Uterus (tissue), 2 donors: ENCODE measurements at regions not wholly inside any gene's neighbourhood (a gene's known extent, or its start where the extent isn't known, plus 50 kb on each side); places are given as distances from the start of the nearest gene placed in this dataset.

Source experiments
- POLR2A ChIP-seq, 2 donors: fragments of 450-650 bp; IDR thresholded peaks; one replicate each; pipeline ENCODE4 v1.6.1; 2016; ENCODE audit warnings: antibody characterized with exemption in 2 of 2, mild to moderate bottlenecking in 1 of 2, moderate library complexity in 1 of 2
- TF ChIP-seq, protein P1 (sequence below), 4 experiments: fragments of 200-600 bp in 2 of 4; fragments of 450-650 bp in 2 of 4; sonication (generic) in 2 of 4; IDR thresholded peaks; one replicate each; pipeline ENCODE4 v1.5.1; 2016 to 2019; ENCODE audit warnings: antibody characterized with exemption in 4 of 4, mild to moderate bottlenecking in 2 of 4, moderate library complexity in 1 of 4

- TF ChIP-seq, protein P1, sequence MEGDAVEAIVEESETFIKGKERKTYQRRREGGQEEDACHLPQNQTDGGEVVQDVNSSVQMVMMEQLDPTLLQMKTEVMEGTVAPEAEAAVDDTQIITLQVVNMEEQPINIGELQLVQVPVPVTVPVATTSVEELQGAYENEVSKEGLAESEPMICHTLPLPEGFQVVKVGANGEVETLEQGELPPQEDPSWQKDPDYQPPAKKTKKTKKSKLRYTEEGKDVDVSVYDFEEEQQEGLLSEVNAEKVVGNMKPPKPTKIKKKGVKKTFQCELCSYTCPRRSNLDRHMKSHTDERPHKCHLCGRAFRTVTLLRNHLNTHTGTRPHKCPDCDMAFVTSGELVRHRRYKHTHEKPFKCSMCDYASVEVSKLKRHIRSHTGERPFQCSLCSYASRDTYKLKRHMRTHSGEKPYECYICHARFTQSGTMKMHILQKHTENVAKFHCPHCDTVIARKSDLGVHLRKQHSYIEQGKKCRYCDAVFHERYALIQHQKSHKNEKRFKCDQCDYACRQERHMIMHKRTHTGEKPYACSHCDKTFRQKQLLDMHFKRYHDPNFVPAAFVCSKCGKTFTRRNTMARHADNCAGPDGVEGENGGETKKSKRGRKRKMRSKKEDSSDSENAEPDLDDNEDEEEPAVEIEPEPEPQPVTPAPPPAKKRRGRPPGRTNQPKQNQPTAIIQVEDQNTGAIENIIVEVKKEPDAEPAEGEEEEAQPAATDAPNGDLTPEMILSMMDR (IDR thresholded peaks at IDR 0.05), result no peak
- TF ChIP-seq POLR2A (IDR thresholded peaks at IDR 0.05), result no peak
Measured at GRCh38 chr14:87696485-87696884, 296.5 kb downstream of the GALC start.
